ENCODE measurements at regions not wholly inside any gene's neighbourhood (a gene's known extent, or its start where the extent isn't known, plus 50 kb on each side); places are given as distances from the start of the nearest gene placed in this dataset.

DNA sequence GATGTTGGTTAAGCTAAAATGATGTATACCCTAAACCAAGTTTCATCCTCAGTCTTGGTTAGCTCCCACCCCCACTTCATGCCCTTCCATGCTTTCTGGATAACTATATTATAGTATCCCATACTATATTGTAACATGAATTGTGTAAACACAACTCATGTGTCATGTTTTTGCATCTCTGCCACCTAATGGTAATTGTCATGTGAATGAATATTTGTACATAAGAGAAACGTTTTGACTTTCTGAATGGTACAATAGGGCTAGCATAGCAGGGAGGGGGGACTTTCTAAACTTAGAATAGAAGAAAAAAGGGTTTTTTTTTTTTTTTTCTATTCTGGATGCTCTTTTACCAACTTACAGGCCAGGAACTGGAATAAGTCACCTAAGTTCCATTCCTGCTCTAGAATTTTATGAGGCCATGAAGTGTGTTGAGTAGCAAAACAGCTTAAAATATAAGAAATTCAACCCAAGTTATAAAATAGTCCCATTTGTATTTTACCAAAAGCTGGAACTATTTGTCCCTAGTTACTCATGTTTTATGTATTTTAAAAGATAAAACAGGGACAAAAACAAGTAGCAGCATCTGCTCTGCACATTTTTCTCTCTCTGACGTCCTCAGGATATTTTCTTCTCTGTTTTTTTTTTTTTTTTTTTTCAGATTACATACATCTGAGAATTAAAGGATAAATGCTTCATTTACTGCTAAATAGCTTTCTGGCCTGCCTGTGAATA is 77.4 kb downstream of the HLX start:
- no peak for TF ChIP-seq EZH2 (IDR thresholded peaks at IDR 0.05; ENCODE audit: insufficient read depth, poor library complexity, severe bottlenecking)
- no peak for TF ChIP-seq EZH2phosphoT487 (IDR thresholded peaks at IDR 0.05; ENCODE audit: insufficient read depth, low read depth)
